Glutamatergic neuron (in vitro differentiated cells): ENCODE measurements at regions not wholly inside any gene's neighbourhood (a gene's known extent, or its start where the extent isn't known, plus 50 kb on each side); places are given as distances from the start of the nearest gene placed in this dataset.

ENCODE experiments used
- DNase-seq: peaks from one replicate; pipeline ENCODE4 v3.0.0; 2022
- H3K27ac Mint-ChIP-seq: one replicate; pipeline ENCODE4 v1.8.0; 2020; ENCODE audit warnings: mild to moderate bottlenecking, mixed read lengths, inconsistent platforms; ENCODE audit not compliant: unreplicated experiment
- H3K27me3 Mint-ChIP-seq: one replicate; pipeline ENCODE4 v1.8.0; 2020; ENCODE audit warnings: mild to moderate bottlenecking, moderate library complexity, mixed read lengths, inconsistent platforms; ENCODE audit not compliant: unreplicated experiment
- H3K36me3 Mint-ChIP-seq: one replicate; pipeline ENCODE4 v1.8.0; 2020; ENCODE audit warnings: mild to moderate bottlenecking, mixed read lengths, inconsistent platforms; ENCODE audit not compliant: unreplicated experiment
- H3K4me1 Mint-ChIP-seq: one replicate; pipeline ENCODE4 v1.8.0; 2020; ENCODE audit warnings: mild to moderate bottlenecking, low read depth, mixed read lengths, inconsistent platforms; ENCODE audit not compliant: unreplicated experiment
- H3K4me3 Mint-ChIP-seq: one replicate; pipeline ENCODE4 v1.8.0; 2020; ENCODE audit warnings: mild to moderate bottlenecking, mixed read lengths, inconsistent platforms; ENCODE audit not compliant: unreplicated experiment
- H3K9me3 Mint-ChIP-seq: one replicate; pipeline ENCODE4 v1.8.0; 2020; ENCODE audit warnings: mild to moderate bottlenecking, moderate library complexity, mixed read lengths, inconsistent platforms; ENCODE audit not compliant: unreplicated experiment
- CTCF ChIP-seq: fragments of 200-600 bp; sonication (generic); IDR thresholded peaks from one replicate; pipeline ENCODE4 v1.5.0; 2021; ENCODE audit not compliant: partially characterized antibody, unreplicated experiment

GRCh38 chr21:32137266-32137665, 141.6 kb downstream of the MIS18A start:
- TF ChIP-seq CTCF, result no peak
- Mint-ChIP-seq H3K9me3 (peaks cover 3% of the 10 kb centered on the region), H3K27me3 (peaks cover 3% of the 10 kb centered on the region), H3K27ac (no peak overlapping the region), H3K36me3 (peaks cover 5% of the 10 kb centered on the region), H3K4me3 (no peak overlapping the region), H3K4me1 (peaks cover 13% of the 10 kb centered on the region)
- no peak for DNase-seq

- Mint-ChIP-seq H3K4me1 (peaks cover 9% of the 10 kb centered on the region), H3K4me3 (no peak overlapping the region), H3K27ac (no peak overlapping the region), H3K9me3 (peaks cover 3% of the 10 kb centered on the region), H3K27me3 (peaks cover 3% of the 10 kb centered on the region), H3K36me3 (peaks cover 5% of the 10 kb centered on the region)
- no peak for DNase-seq
- no peak for TF ChIP-seq CTCF
These were observed 142.3 kb downstream of the MIS18A start for GRCh38 chr21:32136546-32136945.

GRCh38 chr21:32135401-32136363, 143.2 kb downstream of the MIS18A start:
- H3K9me3 Mint-ChIP-seq, result peaks cover 3% of the 10 kb centered on the region
- H3K4me3 Mint-ChIP-seq, result peak overlapping the region; percentile 9
- H3K27ac Mint-ChIP-seq, result peak overlapping the region; percentile 29
- no peak for DNase-seq
- TF ChIP-seq CTCF, result no peak
- H3K36me3 Mint-ChIP-seq, result peaks cover 5% of the 10 kb centered on the region
- peaks cover 9% of the 10 kb centered on the region for H3K4me1 Mint-ChIP-seq
- H3K27me3 Mint-ChIP-seq, result peaks cover 3% of the 10 kb centered on the region

- Mint-ChIP-seq H3K9me3 (peaks cover 3% of the 10 kb centered on the region), H3K4me1 (peaks cover 9% of the 10 kb centered on the region), H3K27me3 (peaks cover 3% of the 10 kb centered on the region), H3K27ac (no peak overlapping the region), H3K4me3 (no peak overlapping the region), H3K36me3 (peaks cover 5% of the 10 kb centered on the region)
- no peak for TF ChIP-seq CTCF
- DNase-seq, result no peak
These were observed 144.3 kb downstream of the MIS18A start for GRCh38 chr21:32134441-32135130.
